IMR-90 (cell line): ENCODE measurements at regions not wholly inside any gene's neighbourhood (a gene's known extent, or its start where the extent isn't known, plus 50 kb on each side); places are given as distances from the start of the nearest gene placed in this dataset.

Experiments
- ATAC-seq: fragments of 200-7000 bp; cut with Tn5 transposase; 2 replicates; pipeline ENCODE4 v1.9.1; 2020; ENCODE audit warnings: low read depth, mild to moderate bottlenecking, moderate library complexity
- BruUV-seq: library from RNA; stranded (reverse); fragments of 400-500 nt; replicated peaks from 2 replicates; lab custom pipeline; 2021; lab: Mats Ljungman, UMichigan
- CTCF ChIA-PET: fragments of 300-600 bp; formaldehyde crosslinking; extraction: SDS; loops from one replicate; lab custom pipeline; 2021; ENCODE audit warnings: antibody characterized with exemption; lab: Yijun Ruan, JAX
- POLR2A ChIA-PET: fragments of 300-600 bp; sonication (Branson Sonifier 250); formaldehyde crosslinking; loops from one replicate; lab custom pipeline; 2022; ENCODE audit warnings: antibody characterized with exemption; ENCODE audit not compliant: unreplicated experiment; lab: Charles Lee
- DNase-seq: peaks from one replicate; pipeline ENCODE4 v3.0.0; 2013
- H2AFZ ChIP-seq: replicated peaks from 2 replicates; pipeline ENCODE3; 2013; ENCODE audit warnings: low read length, mild to moderate bottlenecking; ENCODE audit not compliant: poor library complexity
- H2AK5ac ChIP-seq: 2 replicates; pipeline ENCODE4 v1.6.1; 2013; ENCODE audit warnings: low read depth, low read length, inconsistent platforms
- H2AK9ac ChIP-seq: replicated peaks from 2 replicates; pipeline ENCODE3; 2013; ENCODE audit warnings: mild to moderate bottlenecking, low read depth, low read length, moderate library complexity; ENCODE audit not compliant: poor library complexity
- H2BK120ac ChIP-seq: 2 replicates; pipeline ENCODE4 v1.6.1; 2013; ENCODE audit warnings: low read depth, low read length, inconsistent platforms
- H2BK15ac ChIP-seq: 3 replicates; pipeline ENCODE4 v1.6.1; 2013; ENCODE audit warnings: low read depth, low read length, inconsistent platforms
- H2BK20ac ChIP-seq: 2 replicates; pipeline ENCODE4 v1.6.1; 2013; ENCODE audit warnings: low read depth, mild to moderate bottlenecking, inconsistent platforms, low read length, moderate library complexity
- H2BK5ac ChIP-seq: 2 replicates; pipeline ENCODE4 v1.6.1; 2013; ENCODE audit warnings: mild to moderate bottlenecking, low read depth, low read length, inconsistent platforms; ENCODE audit not compliant: poor library complexity, severe bottlenecking
- H3K14ac ChIP-seq: replicated peaks from 2 replicates; pipeline ENCODE4 v1.6.1; 2013; ENCODE audit warnings: low read depth, low read length, inconsistent platforms
- H3K18ac ChIP-seq: 2 replicates; pipeline ENCODE4 v1.6.1; 2013; ENCODE audit warnings: low read depth, low read length, control low read depth
- H3K23ac ChIP-seq: 2 replicates; pipeline ENCODE4 v1.6.1; 2013; ENCODE audit warnings: low read depth, low read length, inconsistent platforms
- H3K27ac ChIP-seq: 2 replicates; pipeline ENCODE4 v1.5.1; 2013; ENCODE audit warnings: mild to moderate bottlenecking, control low read depth, low read length; ENCODE audit not compliant: insufficient read depth
- H3K27me3 ChIP-seq: 2 replicates; pipeline ENCODE4 v1.6.1; 2013; ENCODE audit warnings: low read length; ENCODE audit not compliant: control insufficient read depth, insufficient read depth
- H3K36me3 ChIP-seq: 2 replicates; pipeline ENCODE4 v1.6.1; 2013; ENCODE audit warnings: low read length, mixed read lengths; ENCODE audit not compliant: control insufficient read depth, insufficient read depth
- H3K4ac ChIP-seq: 2 replicates; pipeline ENCODE4 v1.6.1; 2013; ENCODE audit warnings: low read depth, low read length, inconsistent platforms
- H3K4me1 ChIP-seq: 2 replicates; pipeline ENCODE4 v1.6.1; 2013; ENCODE audit warnings: low read length, mixed read lengths; ENCODE audit not compliant: control insufficient read depth, insufficient read depth
- H3K4me2 ChIP-seq: 2 replicates; pipeline ENCODE4 v1.6.1; 2013; ENCODE audit warnings: low read depth, mild to moderate bottlenecking, control low read depth, low read length, moderate library complexity
- H3K4me3 ChIP-seq: 2 replicates; pipeline ENCODE4 v1.5.1; 2013; ENCODE audit warnings: low read depth, mild to moderate bottlenecking, control low read depth, low read length, moderate library complexity; ENCODE audit not compliant: insufficient read depth
- H3K56ac ChIP-seq: 2 replicates; pipeline ENCODE4 v1.6.1; 2013; ENCODE audit warnings: low read length, inconsistent platforms; ENCODE audit not compliant: insufficient read depth; ENCODE audit errors: extremely low read depth
- H3K79me1 ChIP-seq, 2 experiments: 2 replicates each; pipeline ENCODE4 v1.6.1; 2013; ENCODE audit warnings: low read length in 2 of 2, inconsistent platforms in 1 of 2, low read depth in 1 of 2
- H3K9ac ChIP-seq: 2 replicates; pipeline ENCODE4 v1.6.1; 2013; ENCODE audit warnings: low read depth, low read length, control low read depth
- H3K9me1 ChIP-seq: 2 replicates; pipeline ENCODE4 v1.6.1; 2013; ENCODE audit warnings: low read length, inconsistent platforms; ENCODE audit not compliant: insufficient read depth
- H3K9me3 ChIP-seq: 2 replicates; pipeline ENCODE4 v1.6.1; 2013; ENCODE audit warnings: low read length; ENCODE audit not compliant: control insufficient read depth, insufficient read depth
- H4K20me1 ChIP-seq: 2 replicates; pipeline ENCODE4 v1.6.1; 2013; ENCODE audit warnings: low read length, inconsistent platforms; ENCODE audit not compliant: insufficient read depth
- H4K5ac ChIP-seq: 2 replicates; pipeline ENCODE4 v1.6.1; 2013; ENCODE audit warnings: mild to moderate bottlenecking, low read depth, low read length, control low read depth
- H4K8ac ChIP-seq, 2 experiments: 2 replicates each; pipeline ENCODE4 v1.6.1; 2013; ENCODE audit warnings: low read depth in 2 of 2, low read length in 2 of 2, control low read depth in 1 of 2, inconsistent platforms in 1 of 2
- H4K91ac ChIP-seq: 2 replicates; pipeline ENCODE4 v1.6.1; 2013; ENCODE audit warnings: low read depth, low read length, inconsistent platforms; ENCODE audit not compliant: insufficient read depth
- BHLHE40 ChIP-seq: fragments of 150-350 bp; IDR thresholded peaks from 2 replicates; pipeline ENCODE4 v1.6.1; 2016; ENCODE audit warnings: mild to moderate bottlenecking, low read depth, low read length
- CEBPB ChIP-seq: IDR thresholded peaks from 2 replicates; pipeline ENCODE4 v1.6.1; 2012; ENCODE audit warnings: low read depth, low read length, improper control_type of control experiment
- CHD1 ChIP-seq: IDR thresholded peaks from 2 replicates; pipeline ENCODE4 v1.6.1; 2012; ENCODE audit warnings: low read depth, low read length, improper control_type of control experiment
- FOS ChIP-seq: fragments of 150-350 bp; IDR thresholded peaks from 2 replicates; pipeline ENCODE4 v1.6.1; 2016; ENCODE audit warnings: low read depth, low read length
- MAFK ChIP-seq: IDR thresholded peaks from 2 replicates; pipeline ENCODE4 v1.6.1; 2012; ENCODE audit warnings: low read depth, low read length, improper control_type of control experiment
- POLR2A ChIP-seq: IDR thresholded peaks from 2 replicates; pipeline ENCODE4 v1.6.1; 2012; ENCODE audit warnings: mild to moderate bottlenecking, low read depth, low read length
- RAD21 ChIP-seq: IDR thresholded peaks from 2 replicates; pipeline ENCODE4 v1.6.1; 2012; ENCODE audit warnings: low read length, improper control_type of control experiment
- RCOR1 ChIP-seq: IDR thresholded peaks from 2 replicates; pipeline ENCODE4 v1.6.1; 2012; ENCODE audit warnings: mild to moderate bottlenecking, low read length, improper control_type of control experiment; ENCODE audit not compliant: insufficient replicate concordance
- RFX5 ChIP-seq: IDR thresholded peaks from 2 replicates; pipeline ENCODE4 v1.8.0; 2012; ENCODE audit warnings: low read depth, mild to moderate bottlenecking, low read length, moderate library complexity
- USF2 ChIP-seq: fragments of 150-350 bp; IDR thresholded peaks from 2 replicates; pipeline ENCODE4 v1.6.1; 2017; ENCODE audit warnings: mild to moderate bottlenecking, antibody characterized with exemption, low read length, low read depth
- WGBS, 2 experiments: methylation state at CpG; one replicate each; pipeline versions ENCODE4 v1.1.5 to v1.1.7; 2013; ENCODE audit warnings: missing lambda C conversion rate in 2 of 2; ENCODE audit not compliant: insufficient read length in 1 of 2; ENCODE audit errors: extremely low coverage in 2 of 2; 5-methylcytosine and 5-hydroxymethylcytosine counted together
- dilution Hi-C: fragments of 300-500 bp; cut with HindIII; formaldehyde crosslinking; loops from one replicate; pipeline ENCODE4 v1.14.3; 2018; ENCODE audit warnings: low sequenced_read_pairs; ENCODE audit not compliant: unreplicated experiment
- in situ Hi-C: fragments of 300-500 bp; cut with MboI; formaldehyde crosslinking; loops from 3 replicates; pipeline ENCODE4 v1.14.3; 2019; ENCODE audit warnings: low sequenced_read_pairs, inconsistent platforms, mixed read lengths
- intact Hi-C: fragments of 100-400 bp; cut with micrococcal nuclease; formaldehyde crosslinking; loops from 2 replicates; pipeline ENCODE4 v1.10.0; 2022

GRCh38 chr2:138183705-138184104 is 219.4 kb downstream of the HNMT start:
- no peaks in the 10 kb centered on the region for H4K20me1 ChIP-seq
- H3K4me1 ChIP-seq, result no peaks in the 10 kb centered on the region
- H4K5ac ChIP-seq, result no peak overlapping the region
- H4K8ac ChIP-seq, result no peak overlapping the region
- H3K56ac ChIP-seq, result no peak overlapping the region
- no peak overlapping the region for H4K91ac ChIP-seq
- no peak overlapping the region for H3K27ac ChIP-seq
- H2BK20ac ChIP-seq, result no peak overlapping the region
- no CpG with 5 or more reads among the region's 2 CpGs for WGBS, 2 experiments
- H3K9ac ChIP-seq, result no peak overlapping the region
- dilution Hi-C loops (no loop called here), intact Hi-C loops (no loop called here), in situ Hi-C loops (no loop called here)
- H3K4me2 ChIP-seq, result no peak overlapping the region
- H2AK5ac ChIP-seq, result no peak overlapping the region
- no peak overlapping the region for H2BK120ac ChIP-seq
- CTCF ChIA-PET, result no interaction called here
- H2BK15ac ChIP-seq, result no peak overlapping the region
- no peaks in the 10 kb centered on the region for H3K9me1 ChIP-seq
- no peak for ATAC-seq
- no peak for DNase-seq
- H3K23ac ChIP-seq, result no peak overlapping the region
- no TSS peak for BruUV-seq
- no peak overlapping the region for H3K4me3 ChIP-seq
- H3K18ac ChIP-seq, result no peak overlapping the region
- no peaks in the 10 kb centered on the region for H3K79me1 ChIP-seq
- no peaks in the 10 kb centered on the region for H3K9me3 ChIP-seq
- H3K4ac ChIP-seq, result no peak overlapping the region
- POLR2A ChIA-PET, result no interaction called here
- H3K27me3 ChIP-seq, result no peaks in the 10 kb centered on the region
- no peak for TF ChIP-seq CHD1
- no peak for TF ChIP-seq RAD21
- no peak for TF ChIP-seq BHLHE40
- no peak for TF ChIP-seq RFX5
- TF ChIP-seq MAFK, result no peak
- no peak for TF ChIP-seq RCOR1
- TF ChIP-seq USF2, result no peak
- no peak for TF ChIP-seq CEBPB
- no peak for TF ChIP-seq FOS
- no peak for TF ChIP-seq POLR2A
- H3K36me3 ChIP-seq, result no peaks in the 10 kb centered on the region
- no peak overlapping the region for H2AK9ac ChIP-seq
- no peak overlapping the region for H2BK5ac ChIP-seq
- H2AFZ ChIP-seq, result no peak overlapping the region
- H3K14ac ChIP-seq, result no peak overlapping the region
